H1 (cell line): ENCODE measurements at regions not wholly inside any gene's neighbourhood (a gene's known extent, or its start where the extent isn't known, plus 50 kb on each side); places are given as distances from the start of the nearest gene placed in this dataset.

Source experiments
- TF ChIP-seq, protein P1 (sequence below), 3 experiments: IDR thresholded peaks; 1 replicate in 2 of 3; 2 replicates in 1 of 3; pipeline versions ENCODE4 v1.5.1 to v1.6.1; 2011; ENCODE audit warnings: low read length in 3 of 3, mild to moderate bottlenecking in 3 of 3, inconsistent platforms in 2 of 3, low read depth in 1 of 3, moderate library complexity in 1 of 3; ENCODE audit not compliant: insufficient read depth in 1 of 3; ENCODE audit errors: control extremely low read depth in 1 of 3

GRCh38 chr1:109826446-109826845, 62.7 kb upstream of the EPS8L3 start (continued):
- TF ChIP-seq, protein P1, sequence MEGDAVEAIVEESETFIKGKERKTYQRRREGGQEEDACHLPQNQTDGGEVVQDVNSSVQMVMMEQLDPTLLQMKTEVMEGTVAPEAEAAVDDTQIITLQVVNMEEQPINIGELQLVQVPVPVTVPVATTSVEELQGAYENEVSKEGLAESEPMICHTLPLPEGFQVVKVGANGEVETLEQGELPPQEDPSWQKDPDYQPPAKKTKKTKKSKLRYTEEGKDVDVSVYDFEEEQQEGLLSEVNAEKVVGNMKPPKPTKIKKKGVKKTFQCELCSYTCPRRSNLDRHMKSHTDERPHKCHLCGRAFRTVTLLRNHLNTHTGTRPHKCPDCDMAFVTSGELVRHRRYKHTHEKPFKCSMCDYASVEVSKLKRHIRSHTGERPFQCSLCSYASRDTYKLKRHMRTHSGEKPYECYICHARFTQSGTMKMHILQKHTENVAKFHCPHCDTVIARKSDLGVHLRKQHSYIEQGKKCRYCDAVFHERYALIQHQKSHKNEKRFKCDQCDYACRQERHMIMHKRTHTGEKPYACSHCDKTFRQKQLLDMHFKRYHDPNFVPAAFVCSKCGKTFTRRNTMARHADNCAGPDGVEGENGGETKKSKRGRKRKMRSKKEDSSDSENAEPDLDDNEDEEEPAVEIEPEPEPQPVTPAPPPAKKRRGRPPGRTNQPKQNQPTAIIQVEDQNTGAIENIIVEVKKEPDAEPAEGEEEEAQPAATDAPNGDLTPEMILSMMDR (IDR thresholded peaks at IDR 0.05; ENCODE audit: control extremely low read depth in 1 of 3, insufficient read depth in 1 of 3, low read depth in 1 of 3, low read length in 3 of 3): no peak
